ENCODE measurements at regions not wholly inside any gene's neighbourhood (a gene's known extent, or its start where the extent isn't known, plus 50 kb on each side); places are given as distances from the start of the nearest gene placed in this dataset.
A peak's percentile ranks its signal among the peaks of the same experiment; 100 is the strongest.

GRCh38 chr3:72018343-72018984, 233.5 kb upstream of the PROK2 start:
- H3K4me3 ChIP-seq (ENCODE audit: low read depth, low read length) = no peak overlapping the region
- TF ChIP-seq CTCF (conservative IDR thresholded peaks at IDR 0.05; ENCODE audit: low read depth, low read length) = no peak
- DNase-seq (ENCODE audit: low read depth) = peak; percentile 13

GRCh38 chr3:72017935-72018334, 233.0 kb upstream of the PROK2 start:
- no peak for TF ChIP-seq CTCF (conservative IDR thresholded peaks at IDR 0.05; ENCODE audit: low read depth, low read length)
- no peak for DNase-seq (ENCODE audit: low read depth)
- no peak overlapping the region for H3K4me3 ChIP-seq (ENCODE audit: low read depth, low read length)

GRCh38 chr3:72017311-72017710, 232.4 kb upstream of the PROK2 start:
- DNase-seq (ENCODE audit: low read depth) = no peak
- H3K4me3 ChIP-seq (ENCODE audit: low read depth, low read length) = no peak overlapping the region
- TF ChIP-seq CTCF (conservative IDR thresholded peaks at IDR 0.05; ENCODE audit: low read depth, low read length) = no peak

GRCh38 chr3:72015463-72015862, 230.5 kb upstream of the PROK2 start:
- no peak overlapping the region for H3K4me3 ChIP-seq (ENCODE audit: low read depth, low read length)
- no peak for TF ChIP-seq CTCF (conservative IDR thresholded peaks at IDR 0.05; ENCODE audit: low read depth, low read length)
- DNase-seq (ENCODE audit: low read depth) = no peak

- TF ChIP-seq CTCF (conservative IDR thresholded peaks at IDR 0.05; ENCODE audit: low read depth, low read length) = no peak
- no peak for DNase-seq (ENCODE audit: low read depth)
Measured at GRCh38 chr3:72013084-72013483, 228.1 kb upstream of the PROK2 start.

GRCh38 chr3:72012363-72012762, 227.4 kb upstream of the PROK2 start:
- no peak overlapping the region for H3K4me3 ChIP-seq (ENCODE audit: low read depth, low read length)
- DNase-seq (ENCODE audit: low read depth) = no peak
- no peak for TF ChIP-seq CTCF (conservative IDR thresholded peaks at IDR 0.05; ENCODE audit: low read depth, low read length)

More at GRCh38 chr3:72013084-72013483, 228.1 kb upstream of the PROK2 start:
- H3K4me3 ChIP-seq (ENCODE audit: low read depth, low read length) = no peak overlapping the region

GRCh38 chr3:72011485-72011884, 226.5 kb upstream of the PROK2 start:
- H3K4me3 ChIP-seq (ENCODE audit: low read depth, low read length) = no peak overlapping the region
- TF ChIP-seq CTCF (conservative IDR thresholded peaks at IDR 0.05; ENCODE audit: low read depth, low read length) = no peak
- DNase-seq (ENCODE audit: low read depth) = peak; percentile 30

Data from choroid plexus epithelial cell (primary cell).